AG09319 (cell line): ENCODE measurements at regions not wholly inside any gene's neighbourhood (a gene's known extent, or its start where the extent isn't known, plus 50 kb on each side); places are given as distances from the start of the nearest gene placed in this dataset.
"Not testable (repeated sequence)": the region's sequence is repeated elsewhere in the genome, so short reads cannot be mapped to it uniquely, and the experiment has no call there.

Experiments
- DNase-seq: peaks from one replicate; pipeline ENCODE4 v3.0.0-alpha.2; 2010; ENCODE audit warnings: low read depth; ENCODE audit errors: extremely low read depth
- CTCF ChIP-seq: IDR thresholded peaks from 2 replicates; pipeline ENCODE4 v1.5.1; 2011; ENCODE audit warnings: low read depth, mild to moderate bottlenecking, inconsistent platforms, low read length, moderate library complexity

GRCh38 chr15:95687061-95687460, 643.4 kb upstream of the NR2F2 start:
- no peak for TF ChIP-seq CTCF
- no peak for DNase-seq

GRCh38 chr15:95687686-95688085, 642.8 kb upstream of the NR2F2 start:
- DNase-seq: no peak
- no peak for TF ChIP-seq CTCF

GRCh38 chr15:95690631-95691340, 639.7 kb upstream of the NR2F2 start:
- TF ChIP-seq CTCF: no peak
- DNase-seq: no peak

GRCh38 chr15:95693917-95694316, 636.6 kb upstream of the NR2F2 start:
- TF ChIP-seq CTCF: no peak

GRCh38 chr15:95698230-95698629, 632.3 kb upstream of the NR2F2 start:
- TF ChIP-seq CTCF: no peak
- DNase-seq: no peak

More at GRCh38 chr15:95693917-95694316, 636.6 kb upstream of the NR2F2 start:
- no peak for DNase-seq

GRCh38 chr15:95698951-95699350, 631.5 kb upstream of the NR2F2 start:
- TF ChIP-seq CTCF: no peak
- DNase-seq: no peak

GRCh38 chr15:95699578-95699977, 630.9 kb upstream of the NR2F2 start:
- no peak for TF ChIP-seq CTCF
- DNase-seq: no peak

GRCh38 chr15:95700692-95701091, 629.8 kb upstream of the NR2F2 start:
- DNase-seq: not testable (repeated sequence)
